ENCODE measurements at regions not wholly inside any gene's neighbourhood (a gene's known extent, or its start where the extent isn't known, plus 50 kb on each side); places are given as distances from the start of the nearest gene placed in this dataset.

DNA sequence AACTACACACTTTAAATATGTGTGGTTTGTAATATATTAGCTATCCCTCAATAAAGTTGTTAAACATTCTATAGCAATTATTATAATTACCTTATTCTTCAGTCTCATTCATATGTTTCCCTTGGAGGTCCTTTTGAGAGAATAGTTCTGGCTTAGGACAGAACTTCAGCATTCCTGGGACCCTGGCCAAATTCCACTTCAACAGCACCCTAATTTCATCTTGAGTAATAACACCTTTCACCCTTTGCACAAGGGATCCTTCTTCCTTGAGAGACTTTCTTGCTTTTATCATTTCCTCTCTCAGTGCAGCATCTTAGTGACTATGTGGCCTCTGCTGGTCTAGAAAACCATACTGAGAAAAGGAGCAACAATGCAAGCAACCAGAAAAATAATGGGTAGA is 255.9 kb downstream of the C11orf87 start (continued):
- TF ChIP-seq, protein P1, sequence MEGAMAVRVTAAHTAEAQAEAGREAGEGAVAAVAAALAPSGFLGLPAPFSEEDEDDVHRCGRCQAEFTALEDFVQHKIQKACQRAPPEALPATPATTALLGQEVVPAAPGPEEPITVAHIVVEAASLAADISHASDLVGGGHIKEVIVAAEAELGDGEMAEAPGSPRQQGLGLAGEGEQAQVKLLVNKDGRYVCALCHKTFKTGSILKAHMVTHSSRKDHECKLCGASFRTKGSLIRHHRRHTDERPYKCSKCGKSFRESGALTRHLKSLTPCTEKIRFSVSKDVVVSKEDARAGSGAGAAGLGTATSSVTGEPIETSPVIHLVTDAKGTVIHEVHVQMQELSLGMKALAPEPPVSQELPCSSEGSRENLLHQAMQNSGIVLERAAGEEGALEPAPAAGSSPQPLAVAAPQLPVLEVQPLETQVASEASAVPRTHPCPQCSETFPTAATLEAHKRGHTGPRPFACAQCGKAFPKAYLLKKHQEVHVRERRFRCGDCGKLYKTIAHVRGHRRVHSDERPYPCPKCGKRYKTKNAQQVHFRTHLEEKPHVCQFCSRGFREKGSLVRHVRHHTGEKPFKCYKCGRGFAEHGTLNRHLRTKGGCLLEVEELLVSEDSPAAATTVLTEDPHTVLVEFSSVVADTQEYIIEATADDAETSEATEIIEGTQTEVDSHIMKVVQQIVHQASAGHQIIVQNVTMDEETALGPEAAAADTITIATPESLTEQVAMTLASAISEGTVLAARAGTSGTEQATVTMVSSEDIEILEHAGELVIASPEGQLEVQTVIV (IDR thresholded peaks at IDR 0.05; ENCODE audit: borderline replicate concordance, partially characterized antibody), result no peak
- TF ChIP-seq SREBF1 (IDR thresholded peaks at IDR 0.05; ENCODE audit: low read length), result no peak
- no peak for TF ChIP-seq SP1 (IDR thresholded peaks at IDR 0.05; ENCODE audit: low read depth, low read length)
- TF ChIP-seq EP300 (IDR thresholded peaks at IDR 0.05; ENCODE audit: borderline replicate concordance in 1 of 2, control insufficient read depth in 1 of 2, low read depth in 2 of 2, low read length in 2 of 2), result no peak
- no peak for TF ChIP-seq CHD2 (IDR thresholded peaks at IDR 0.05; ENCODE audit: borderline replicate concordance, low read depth, low read length)
- TF ChIP-seq TARDBP (IDR thresholded peaks at IDR 0.05; ENCODE audit: borderline replicate concordance), result no peak

GRCh38 chr11:109680127-109680526 is 258.1 kb downstream of the C11orf87 start:
- Histone ChIP-seq H3K4me2 (ENCODE audit: control insufficient read depth, insufficient read depth) (no peak overlapping the region), H2AFZ (ENCODE audit: control insufficient read depth, low read depth, low read length) (no peak overlapping the region), H3K4me3 (no peak overlapping the region), H3K27me3 (replicated peaks in 1 of 2; ENCODE audit: control insufficient read depth in 2 of 2, insufficient read depth in 2 of 2, low read length in 1 of 2) (no peaks in the 10 kb centered on the region; a peak in 1 of 4 replicates), H3K9me3 (replicated peaks; ENCODE audit: control insufficient read depth, insufficient read depth, low read length) (no peaks in the 10 kb centered on the region), H3K4me1 (ENCODE audit: control insufficient read depth, insufficient read depth, low read length) (no peaks in the 10 kb centered on the region), H3K36me3 (ENCODE audit: control insufficient read depth in 2 of 2, insufficient read depth in 2 of 2, low read length in 1 of 2) (no peaks in the 10 kb centered on the region), H3K27ac (ENCODE audit: control insufficient read depth, insufficient read depth) (no peak overlapping the region), H3K9ac (ENCODE audit: control insufficient read depth, insufficient read depth, low read length) (no peak overlapping the region), H4K20me1 (ENCODE audit: control insufficient read depth, insufficient read depth) (no peaks in the 10 kb centered on the region), H3K79me2 (ENCODE audit: control insufficient read depth, insufficient read depth, low read length) (no peaks in the 10 kb centered on the region)
- POLR2A ChIA-PET, result no interaction called here
- SMC1A ChIA-PET (ENCODE audit: uncharacterized antibody, unreplicated experiment), result no interaction called here
- no peak for TF ChIP-seq FOXK2 (IDR thresholded peaks at IDR 0.05)
- no peak for TF ChIP-seq ATF2 (IDR thresholded peaks at IDR 0.05; ENCODE audit: low read length)
- no peak for TF ChIP-seq RAD51 (IDR thresholded peaks at IDR 0.05)
- TF ChIP-seq RUNX3 (IDR thresholded peaks at IDR 0.05; ENCODE audit: low read length), result no peak
- TF ChIP-seq, protein P2, sequence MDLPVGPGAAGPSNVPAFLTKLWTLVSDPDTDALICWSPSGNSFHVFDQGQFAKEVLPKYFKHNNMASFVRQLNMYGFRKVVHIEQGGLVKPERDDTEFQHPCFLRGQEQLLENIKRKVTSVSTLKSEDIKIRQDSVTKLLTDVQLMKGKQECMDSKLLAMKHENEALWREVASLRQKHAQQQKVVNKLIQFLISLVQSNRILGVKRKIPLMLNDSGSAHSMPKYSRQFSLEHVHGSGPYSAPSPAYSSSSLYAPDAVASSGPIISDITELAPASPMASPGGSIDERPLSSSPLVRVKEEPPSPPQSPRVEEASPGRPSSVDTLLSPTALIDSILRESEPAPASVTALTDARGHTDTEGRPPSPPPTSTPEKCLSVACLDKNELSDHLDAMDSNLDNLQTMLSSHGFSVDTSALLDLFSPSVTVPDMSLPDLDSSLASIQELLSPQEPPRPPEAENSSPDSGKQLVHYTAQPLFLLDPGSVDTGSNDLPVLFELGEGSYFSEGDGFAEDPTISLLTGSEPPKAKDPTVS (IDR thresholded peaks at IDR 0.05; ENCODE audit: low read depth, low read length), result no peak
- no peak for TF ChIP-seq DPF2 (IDR thresholded peaks at IDR 0.05)
- TF ChIP-seq ZNF24 (IDR thresholded peaks at IDR 0.05), result no peak
- TF ChIP-seq YY1 (IDR thresholded peaks at IDR 0.05; ENCODE audit: low read depth, low read length), result no peak
- no peak for TF ChIP-seq GATAD2B (conservative IDR thresholded peaks at IDR 0.05; ENCODE audit: low read depth)
- no peak for TF ChIP-seq ZBED1 (IDR thresholded peaks at IDR 0.05; ENCODE audit: borderline replicate concordance)
- TF ChIP-seq ZNF622 (IDR thresholded peaks at IDR 0.05), result no peak
- TF ChIP-seq MTA2 (IDR thresholded peaks at IDR 0.05; ENCODE audit: low read depth), result no peak
- TF ChIP-seq POU2F2 (IDR thresholded peaks at IDR 0.05; ENCODE audit: borderline replicate concordance, low read depth, low read length), result no peak
- in situ Hi-C loops (cut with MboI), result no loop called here
- FAIRE-seq (no peak), ATAC-seq (no peak), DNase-seq (ENCODE audit: low read depth, low spot score) (no peak)
- CTCF ChIA-PET, result interaction anchor here (1.0 kb wide), 1 partner anchor 17 kb away, joined by 3 read pairs; no protein-coding TSS in a partner anchor
- RAD21 ChIA-PET (ENCODE audit: unreplicated experiment), result no interaction called here
- no TSS peak for BruUV-seq (replicated peaks)
- intact Hi-C loops (cut with micrococcal nuclease; ENCODE audit: unreplicated experiment), result no loop called here
